HCT116 (cell line): ENCODE measurements at regions not wholly inside any gene's neighbourhood (a gene's known extent, or its start where the extent isn't known, plus 50 kb on each side); places are given as distances from the start of the nearest gene placed in this dataset.

ENCODE experiments used
- ATAC-seq: fragments of 200-7000 bp; cut with Tn5 transposase; 2 replicates; pipeline ENCODE4 v1.9.1; 2020; ENCODE audit warnings: mild to moderate bottlenecking, moderate library complexity
- BruUV-seq: library from RNA; stranded (reverse); fragments of 400-500 nt; replicated peaks from 2 replicates; lab custom pipeline; 2021; lab: Mats Ljungman, UMichigan
- CTCF ChIA-PET: fragments of 300-600 bp; sonication (Branson Sonifier 250); formaldehyde crosslinking; loops from one replicate; lab custom pipeline; 2021; ENCODE audit warnings: antibody characterized with exemption; lab: Charles Lee
- POLR2A ChIA-PET: fragments of 300-600, 350-600 bp; sonication (Branson Sonifier 250); formaldehyde crosslinking; loops from one replicate; lab custom pipeline; 2021; ENCODE audit warnings: antibody characterized with exemption; lab: Charles Lee
- RAD21 ChIA-PET, 2 experiments: fragments of 300-600 bp; sonication (Branson Sonifier 250); formaldehyde crosslinking; loops; one replicate each; lab custom pipeline; 2023; ENCODE audit warnings: low total read pairs in 2 of 2; ENCODE audit not compliant: uncharacterized antibody in 2 of 2, unreplicated experiment in 2 of 2, low non-redundant PET in 1 of 2; lab: Charles Lee
- DNase-seq: peaks from one replicate; pipeline ENCODE4 v3.0.0-alpha.2; 2010; ENCODE audit warnings: low read depth, low spot score
- H2AFZ ChIP-seq: fragments of 200-600 bp; shearing (Covaris generic), sonication (generic); 2 replicates; pipeline ENCODE4 v1.6.1; 2017; ENCODE audit warnings: low read depth, mixed run types, mixed read lengths, antibody characterized with exemption, low read length; ENCODE audit not compliant: poor library complexity, severe bottlenecking
- H3K27ac ChIP-seq: 2 replicates; pipeline ENCODE4 v1.5.1; 2012; ENCODE audit warnings: low read depth, low read length
- H3K27me3 ChIP-seq: fragments of 200-600 bp; sonication (generic); 2 replicates; pipeline ENCODE4 v1.6.1; 2016; ENCODE audit warnings: mixed run types, low read length, mixed read lengths; ENCODE audit not compliant: insufficient read depth
- H3K36me3 ChIP-seq, 2 experiments: fragments of 200-500 bp in 1 of 2; fragments of 200-600 bp in 1 of 2; sonication (Bioruptor generic) in 1 of 2; sonication (generic) in 1 of 2; 2 replicates each; pipeline versions ENCODE4 v1.5.1 to v1.6.1; 2014 to 2016; ENCODE audit warnings: low read length in 2 of 2, inconsistent platforms in 1 of 2, mixed read lengths in 1 of 2, mixed run types in 1 of 2; ENCODE audit not compliant: insufficient read depth in 2 of 2, control insufficient read depth in 1 of 2
- H3K4me1 ChIP-seq, 2 experiments: fragments of 200-600 bp in 1 of 2; sonication (generic) in 1 of 2; 2 replicates each; pipeline versions ENCODE4 v1.5.1 to v1.6.1; 2012 to 2017; ENCODE audit warnings: low read length in 2 of 2, inconsistent platforms in 1 of 2, mild to moderate bottlenecking in 1 of 2, mixed read lengths in 1 of 2, mixed run types in 1 of 2, moderate library complexity in 1 of 2; ENCODE audit not compliant: insufficient read depth in 2 of 2, control insufficient read depth in 1 of 2
- H3K4me2 ChIP-seq: fragments of 200-600 bp; sonication (generic); 2 replicates; pipeline ENCODE4 v1.6.1; 2017; ENCODE audit warnings: mixed run types, low read length, mixed read lengths
- H3K4me3 ChIP-seq, 2 experiments: fragments of 200-600 bp in 1 of 2; sonication (generic) in 1 of 2; replicated peaks in 1 of 2; 2 replicates each; pipeline ENCODE4 v1.5.1; 2011 to 2016; ENCODE audit warnings: low read length in 2 of 2, control low read depth in 1 of 2, low read depth in 1 of 2, mild to moderate bottlenecking in 1 of 2, mixed read lengths in 1 of 2, mixed run types in 1 of 2
- H3K79me2 ChIP-seq: fragments of 200-600 bp; sonication (generic); 2 replicates; pipeline ENCODE4 v1.6.1; 2017; ENCODE audit warnings: mild to moderate bottlenecking, mixed run types, low read length, moderate library complexity, mixed read lengths; ENCODE audit not compliant: insufficient read depth
- H3K9ac ChIP-seq: fragments of 200-600 bp; sonication (generic); 2 replicates; pipeline ENCODE4 v1.6.1; 2016; ENCODE audit warnings: low read length, mixed read lengths
- H3K9me2 ChIP-seq: fragments of 200-600 bp; sonication (generic), shearing (Covaris generic); 2 replicates; pipeline ENCODE4 v1.6.1; 2017; ENCODE audit warnings: mixed run types, mild to moderate bottlenecking, moderate library complexity; ENCODE audit not compliant: insufficient read depth
- H3K9me3 ChIP-seq, 2 experiments: fragments of 200-500 bp in 1 of 2; fragments of 200-600 bp in 1 of 2; sonication (Bioruptor generic) in 1 of 2; sonication (generic) in 1 of 2; 2 replicates each; pipeline ENCODE4 v1.6.1; 2014 to 2017; ENCODE audit warnings: low read length in 2 of 2, mixed read lengths in 2 of 2, inconsistent platforms in 1 of 2, low read depth in 1 of 2, mild to moderate bottlenecking in 1 of 2, mixed run types in 1 of 2, moderate library complexity in 1 of 2; ENCODE audit not compliant: control insufficient read depth in 1 of 2, insufficient read depth in 1 of 2
- H4K20me1 ChIP-seq: fragments of 200-600 bp; sonication (generic), shearing (Covaris generic); 2 replicates; pipeline ENCODE4 v1.6.1; 2017; ENCODE audit warnings: mixed run types, mild to moderate bottlenecking, moderate library complexity; ENCODE audit not compliant: insufficient read depth
- CBX3 ChIP-seq: IDR thresholded peaks from 2 replicates; pipeline ENCODE4 v1.6.1; 2012; ENCODE audit warnings: low read depth
- CEBPB ChIP-seq: IDR thresholded peaks from 2 replicates; pipeline ENCODE4 v1.6.1; 2012; ENCODE audit warnings: low read depth
- CTCF ChIP-seq, 3 experiments: fragments of 200-600 bp in 1 of 3; sonication (generic) in 1 of 3; IDR thresholded peaks in 2 of 3; conservative IDR thresholded peaks in 1 of 3; 2 replicates each; pipeline ENCODE4 v1.5.1; 2012 to 2017; ENCODE audit warnings: low read depth in 2 of 3, low read length in 2 of 3, antibody characterized with exemption in 1 of 3, borderline replicate concordance in 1 of 3, control low read depth in 1 of 3, mild to moderate bottlenecking in 1 of 3, mixed read lengths in 1 of 3, mixed run types in 1 of 3, moderate library complexity in 1 of 3; ENCODE audit not compliant: insufficient read depth in 1 of 3
- EZH2 ChIP-seq: fragments of 200-600 bp; sonication (generic); IDR thresholded peaks from 2 replicates; pipeline ENCODE4 v1.6.1; 2017; ENCODE audit warnings: antibody characterized with exemption, mixed run types
- EZH2phosphoT487 ChIP-seq: fragments of 200-600 bp; IDR thresholded peaks from 2 replicates; pipeline ENCODE4 v1.6.1; 2018; ENCODE audit warnings: antibody characterized with exemption, borderline replicate concordance
- JUND ChIP-seq: IDR thresholded peaks from 2 replicates; pipeline ENCODE4 v1.6.1; 2012
- POLR2A ChIP-seq: IDR thresholded peaks from 2 replicates; pipeline ENCODE4 v1.7.0; 2011; ENCODE audit warnings: borderline replicate concordance; ENCODE audit not compliant: insufficient read depth, insufficient read length; ENCODE audit errors: extremely low read depth
- POLR2AphosphoS5 ChIP-seq: IDR thresholded peaks from 2 replicates; pipeline ENCODE4 v1.6.1; 2011; ENCODE audit warnings: mild to moderate bottlenecking, low read depth, low read length, moderate library complexity
- RAD21 ChIP-seq: IDR thresholded peaks from 2 replicates; pipeline ENCODE4 v1.6.1; 2012; ENCODE audit warnings: low read depth, mild to moderate bottlenecking
- SRF ChIP-seq: IDR thresholded peaks from 2 replicates; pipeline ENCODE4 v1.6.1; 2012; ENCODE audit warnings: low read depth
- TCF7L2 ChIP-seq: IDR thresholded peaks from 2 replicates; pipeline ENCODE4 v1.7.0; 2011; ENCODE audit warnings: borderline replicate concordance, inconsistent platforms; ENCODE audit not compliant: insufficient read depth, insufficient read length; ENCODE audit errors: extremely low read depth
- YY1 ChIP-seq: IDR thresholded peaks from 2 replicates; pipeline ENCODE4 v1.6.1; 2011; ENCODE audit warnings: low read length, low read depth, moderate library complexity, mild to moderate bottlenecking; ENCODE audit not compliant: insufficient replicate concordance; ENCODE audit errors: extremely low read depth
- ZFX ChIP-seq: fragments of 450-650 bp; IDR thresholded peaks from 2 replicates; pipeline ENCODE4 v1.6.1; 2017
- ZNF274 ChIP-seq: fragments of 200-500 bp; sonication (Bioruptor generic); IDR thresholded peaks from 2 replicates; pipeline ENCODE4 v1.6.1; 2014; ENCODE audit warnings: mild to moderate bottlenecking, low read depth, low read length, inconsistent platforms
- intact Hi-C: fragments of 100-400 bp; cut with micrococcal nuclease; formaldehyde crosslinking; loops from 2 replicates; pipeline ENCODE4 v1.10.0; 2022
- TF ChIP-seq, protein P1 (sequence below): IDR thresholded peaks from 2 replicates; pipeline ENCODE4 v1.6.1; 2012; ENCODE audit warnings: low read depth
- TF ChIP-seq, protein P2 (sequence below): IDR thresholded peaks from 2 replicates; pipeline ENCODE4 v1.6.1; 2012
- TF ChIP-seq, protein P3 (sequence below): IDR thresholded peaks from 2 replicates; pipeline ENCODE4 v1.6.1; 2011; ENCODE audit warnings: mild to moderate bottlenecking, low read length, moderate library complexity; ENCODE audit not compliant: insufficient replicate concordance; ENCODE audit errors: extremely low read depth
- TF ChIP-seq, protein P4 (sequence below): IDR thresholded peaks from 2 replicates; pipeline ENCODE4 v1.6.1; 2012

DNA sequence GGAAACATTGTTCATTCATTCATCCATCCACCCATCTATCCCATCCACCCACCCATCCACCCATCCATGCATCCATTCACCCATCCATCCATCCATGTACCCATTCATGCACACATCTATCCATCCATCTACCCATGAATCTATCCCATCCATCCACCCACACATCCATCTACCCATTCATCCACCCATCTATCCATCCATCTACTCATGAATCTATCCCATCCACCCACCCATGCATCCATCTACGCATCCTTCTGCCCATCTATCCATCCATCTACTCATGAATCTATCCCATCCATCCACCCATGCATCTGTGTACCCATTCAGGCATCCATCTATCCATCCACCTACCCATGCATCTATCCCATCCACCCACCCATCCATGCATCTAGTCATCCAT is 51.6 kb upstream of the URI1 start:
- POLR2A ChIA-PET: no interaction called here
- intact Hi-C loops: no loop called here
- no peak for TF ChIP-seq CEBPB
- TF ChIP-seq CTCF (IDR thresholded peaks at IDR 0.05 in 2 of 3, conservative IDR thresholded peaks at IDR 0.05 in 1 of 3; ENCODE audit: borderline replicate concordance in 1 of 3, insufficient read depth in 1 of 3, low read depth in 2 of 3, low read length in 2 of 3): no peak
- no peak for TF ChIP-seq SRF
- TF ChIP-seq POLR2A: no peak
- TF ChIP-seq, protein P1, sequence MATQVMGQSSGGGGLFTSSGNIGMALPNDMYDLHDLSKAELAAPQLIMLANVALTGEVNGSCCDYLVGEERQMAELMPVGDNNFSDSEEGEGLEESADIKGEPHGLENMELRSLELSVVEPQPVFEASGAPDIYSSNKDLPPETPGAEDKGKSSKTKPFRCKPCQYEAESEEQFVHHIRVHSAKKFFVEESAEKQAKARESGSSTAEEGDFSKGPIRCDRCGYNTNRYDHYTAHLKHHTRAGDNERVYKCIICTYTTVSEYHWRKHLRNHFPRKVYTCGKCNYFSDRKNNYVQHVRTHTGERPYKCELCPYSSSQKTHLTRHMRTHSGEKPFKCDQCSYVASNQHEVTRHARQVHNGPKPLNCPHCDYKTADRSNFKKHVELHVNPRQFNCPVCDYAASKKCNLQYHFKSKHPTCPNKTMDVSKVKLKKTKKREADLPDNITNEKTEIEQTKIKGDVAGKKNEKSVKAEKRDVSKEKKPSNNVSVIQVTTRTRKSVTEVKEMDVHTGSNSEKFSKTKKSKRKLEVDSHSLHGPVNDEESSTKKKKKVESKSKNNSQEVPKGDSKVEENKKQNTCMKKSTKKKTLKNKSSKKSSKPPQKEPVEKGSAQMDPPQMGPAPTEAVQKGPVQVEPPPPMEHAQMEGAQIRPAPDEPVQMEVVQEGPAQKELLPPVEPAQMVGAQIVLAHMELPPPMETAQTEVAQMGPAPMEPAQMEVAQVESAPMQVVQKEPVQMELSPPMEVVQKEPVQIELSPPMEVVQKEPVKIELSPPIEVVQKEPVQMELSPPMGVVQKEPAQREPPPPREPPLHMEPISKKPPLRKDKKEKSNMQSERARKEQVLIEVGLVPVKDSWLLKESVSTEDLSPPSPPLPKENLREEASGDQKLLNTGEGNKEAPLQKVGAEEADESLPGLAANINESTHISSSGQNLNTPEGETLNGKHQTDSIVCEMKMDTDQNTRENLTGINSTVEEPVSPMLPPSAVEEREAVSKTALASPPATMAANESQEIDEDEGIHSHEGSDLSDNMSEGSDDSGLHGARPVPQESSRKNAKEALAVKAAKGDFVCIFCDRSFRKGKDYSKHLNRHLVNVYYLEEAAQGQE: no peak
- TF ChIP-seq ZFX: no peak
- TF ChIP-seq, protein P2, sequence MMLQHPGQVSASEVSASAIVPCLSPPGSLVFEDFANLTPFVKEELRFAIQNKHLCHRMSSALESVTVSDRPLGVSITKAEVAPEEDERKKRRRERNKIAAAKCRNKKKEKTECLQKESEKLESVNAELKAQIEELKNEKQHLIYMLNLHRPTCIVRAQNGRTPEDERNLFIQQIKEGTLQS: no peak
- TF ChIP-seq POLR2AphosphoS5: no peak
- no peak for TF ChIP-seq JUND
- TF ChIP-seq EZH2: no peak
- TF ChIP-seq RAD21: no peak
- no peak for TF ChIP-seq CBX3
- no peak for TF ChIP-seq EZH2phosphoT487
- TF ChIP-seq, protein P3, sequence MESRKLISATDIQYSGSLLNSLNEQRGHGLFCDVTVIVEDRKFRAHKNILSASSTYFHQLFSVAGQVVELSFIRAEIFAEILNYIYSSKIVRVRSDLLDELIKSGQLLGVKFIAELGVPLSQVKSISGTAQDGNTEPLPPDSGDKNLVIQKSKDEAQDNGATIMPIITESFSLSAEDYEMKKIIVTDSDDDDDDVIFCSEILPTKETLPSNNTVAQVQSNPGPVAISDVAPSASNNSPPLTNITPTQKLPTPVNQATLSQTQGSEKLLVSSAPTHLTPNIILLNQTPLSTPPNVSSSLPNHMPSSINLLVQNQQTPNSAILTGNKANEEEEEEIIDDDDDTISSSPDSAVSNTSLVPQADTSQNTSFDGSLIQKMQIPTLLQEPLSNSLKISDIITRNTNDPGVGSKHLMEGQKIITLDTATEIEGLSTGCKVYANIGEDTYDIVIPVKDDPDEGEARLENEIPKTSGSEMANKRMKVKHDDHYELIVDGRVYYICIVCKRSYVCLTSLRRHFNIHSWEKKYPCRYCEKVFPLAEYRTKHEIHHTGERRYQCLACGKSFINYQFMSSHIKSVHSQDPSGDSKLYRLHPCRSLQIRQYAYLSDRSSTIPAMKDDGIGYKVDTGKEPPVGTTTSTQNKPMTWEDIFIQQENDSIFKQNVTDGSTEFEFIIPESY: no peak
- no peak for TF ChIP-seq TCF7L2
- TF ChIP-seq, protein P4, sequence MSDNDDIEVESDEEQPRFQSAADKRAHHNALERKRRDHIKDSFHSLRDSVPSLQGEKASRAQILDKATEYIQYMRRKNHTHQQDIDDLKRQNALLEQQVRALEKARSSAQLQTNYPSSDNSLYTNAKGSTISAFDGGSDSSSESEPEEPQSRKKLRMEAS: no peak
- no peak for TF ChIP-seq ZNF274
- no peak for TF ChIP-seq YY1

More for the DNA sequence above, 51.6 kb upstream of the URI1 start:
- ATAC-seq (no peak), DNase-seq (no peak)
- Histone ChIP-seq H2AFZ (no peak overlapping the region), H3K79me2 (no peaks in the 10 kb centered on the region), H3K27me3 (no peaks in the 10 kb centered on the region), H4K20me1 (no peaks in the 10 kb centered on the region), H3K9me2 (no peaks in the 10 kb centered on the region), H3K4me2 (no peak overlapping the region), H3K27ac (no peak overlapping the region), H3K36me3 (no peaks in the 10 kb centered on the region), H3K4me1 (no peaks in the 10 kb centered on the region), H3K4me3 (no peak overlapping the region), H3K9me3 (no peaks in the 10 kb centered on the region), H3K9ac (no peak overlapping the region)
- CTCF ChIA-PET: no interaction called here
- BruUV-seq: no TSS peak
- RAD21 ChIA-PET: no interaction called here
